ELR (cell line): ENCODE measurements at regions not wholly inside any gene's neighbourhood (a gene's known extent, or its start where the extent isn't known, plus 50 kb on each side); places are given as distances from the start of the nearest gene placed in this dataset.

Experiments
- DNase-seq: peaks from one replicate; pipeline ENCODE4 v3.0.0-alpha.2; 2015; ENCODE audit warnings: low read depth

GRCh38 chr11:36726420-36726819 lies 128.4 kb upstream of the RAG2 start:
- DNase-seq: no peak

GRCh38 chr11:36724742-36725385 lies 126.8 kb upstream of the RAG2 start:
- DNase-seq: no peak

GRCh38 chr11:36722421-36722820 lies 124.4 kb upstream of the RAG2 start:
- no peak for DNase-seq

- peak; percentile 9 for DNase-seq
Measured at GRCh38 chr11:36719358-36720107, 121.5 kb upstream of the RAG2 start.

GRCh38 chr11:36718451-36718850 lies 120.4 kb upstream of the RAG2 start:
- no peak for DNase-seq

GRCh38 chr11:36713715-36714114 lies 115.7 kb upstream of the RAG2 start:
- no peak for DNase-seq

GRCh38 chr11:36711104-36711825 lies 113.2 kb upstream of the RAG2 start:
- peak; percentile 11 for DNase-seq
